ENCODE measurements at regions not wholly inside any gene's neighbourhood (a gene's known extent, or its start where the extent isn't known, plus 50 kb on each side); places are given as distances from the start of the nearest gene placed in this dataset.

DNA sequence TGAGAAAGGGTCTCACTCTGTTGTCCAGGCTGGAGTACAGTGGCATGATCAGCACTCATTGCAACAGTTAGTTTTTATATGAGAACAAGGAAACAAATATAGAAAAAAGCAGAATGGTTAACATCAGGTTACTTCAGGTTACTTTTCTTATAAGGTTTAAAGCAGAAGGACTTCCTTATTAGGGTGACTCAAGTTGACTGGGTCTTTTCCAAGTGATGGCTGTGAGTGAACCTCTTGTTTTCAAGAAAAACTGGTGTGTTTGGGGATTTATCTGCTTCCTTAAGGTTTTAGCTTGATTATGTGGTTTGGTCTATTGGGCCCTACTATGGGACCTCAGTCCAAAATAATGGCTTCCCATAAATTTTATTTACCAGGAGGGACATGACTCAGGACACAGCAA lies 99.2 kb downstream of the ARRDC3 start:
- no peak for DNase-seq

DNA sequence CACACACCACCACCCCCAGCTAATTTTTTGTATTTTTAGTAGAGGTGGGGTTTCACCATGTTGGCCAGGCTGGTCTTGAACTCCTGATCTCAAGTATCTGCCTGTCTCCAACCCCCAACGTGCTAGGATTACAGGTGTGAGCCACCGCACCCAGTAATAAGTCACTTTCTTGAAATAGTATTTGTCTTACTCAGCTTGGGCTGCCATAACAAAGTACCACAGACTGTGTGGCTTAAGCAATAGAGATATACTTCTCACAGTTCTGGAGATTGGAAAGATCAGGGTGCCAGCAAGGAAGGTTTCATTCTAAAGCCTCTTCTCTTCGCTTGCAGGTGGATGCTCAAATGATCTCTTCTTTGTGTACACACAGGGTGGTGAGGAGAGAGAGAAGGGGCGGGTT lies 99.8 kb downstream of the ARRDC3 start:
- no peak for DNase-seq

DNA sequence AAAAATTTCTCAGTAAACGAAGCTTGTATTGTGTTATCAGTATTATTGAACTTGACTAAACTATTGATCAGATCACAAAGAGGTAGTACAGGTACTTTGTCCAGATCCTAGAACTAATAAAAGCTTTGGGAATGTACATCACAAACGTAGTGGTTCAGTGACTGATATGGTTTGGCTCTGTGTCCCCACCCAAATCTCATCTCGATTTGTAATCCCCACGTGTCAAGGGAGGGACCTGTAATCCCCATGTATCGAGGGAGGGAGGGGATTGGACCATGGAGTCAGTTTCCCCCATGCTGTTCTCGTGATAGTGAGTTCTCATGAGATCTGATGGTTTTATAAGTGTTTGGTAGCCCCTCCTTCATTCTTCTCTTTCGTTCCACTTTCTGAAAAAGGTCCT lies 100.9 kb downstream of the ARRDC3 start:
- DNase-seq = no peak

DNA sequence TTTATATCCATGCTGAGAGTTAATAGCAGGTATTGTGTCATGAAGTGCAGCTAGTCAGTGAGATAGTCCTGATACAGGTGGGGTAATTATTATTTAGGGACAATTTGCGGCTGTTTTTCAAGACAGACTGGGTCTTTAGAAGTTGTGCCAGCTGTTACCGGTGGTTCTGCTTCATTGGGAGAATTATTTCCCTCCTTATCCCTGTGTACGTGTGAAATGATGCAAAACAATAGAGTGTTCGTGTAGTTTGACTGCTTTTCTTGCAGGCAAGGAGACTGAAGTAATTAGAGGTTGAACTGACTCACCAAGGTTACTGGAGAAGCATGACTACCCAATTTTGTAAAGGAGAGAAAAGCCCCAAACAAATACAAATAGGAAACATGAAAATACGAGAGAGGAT lies 101.7 kb downstream of the ARRDC3 start:
- DNase-seq = no peak

DNA sequence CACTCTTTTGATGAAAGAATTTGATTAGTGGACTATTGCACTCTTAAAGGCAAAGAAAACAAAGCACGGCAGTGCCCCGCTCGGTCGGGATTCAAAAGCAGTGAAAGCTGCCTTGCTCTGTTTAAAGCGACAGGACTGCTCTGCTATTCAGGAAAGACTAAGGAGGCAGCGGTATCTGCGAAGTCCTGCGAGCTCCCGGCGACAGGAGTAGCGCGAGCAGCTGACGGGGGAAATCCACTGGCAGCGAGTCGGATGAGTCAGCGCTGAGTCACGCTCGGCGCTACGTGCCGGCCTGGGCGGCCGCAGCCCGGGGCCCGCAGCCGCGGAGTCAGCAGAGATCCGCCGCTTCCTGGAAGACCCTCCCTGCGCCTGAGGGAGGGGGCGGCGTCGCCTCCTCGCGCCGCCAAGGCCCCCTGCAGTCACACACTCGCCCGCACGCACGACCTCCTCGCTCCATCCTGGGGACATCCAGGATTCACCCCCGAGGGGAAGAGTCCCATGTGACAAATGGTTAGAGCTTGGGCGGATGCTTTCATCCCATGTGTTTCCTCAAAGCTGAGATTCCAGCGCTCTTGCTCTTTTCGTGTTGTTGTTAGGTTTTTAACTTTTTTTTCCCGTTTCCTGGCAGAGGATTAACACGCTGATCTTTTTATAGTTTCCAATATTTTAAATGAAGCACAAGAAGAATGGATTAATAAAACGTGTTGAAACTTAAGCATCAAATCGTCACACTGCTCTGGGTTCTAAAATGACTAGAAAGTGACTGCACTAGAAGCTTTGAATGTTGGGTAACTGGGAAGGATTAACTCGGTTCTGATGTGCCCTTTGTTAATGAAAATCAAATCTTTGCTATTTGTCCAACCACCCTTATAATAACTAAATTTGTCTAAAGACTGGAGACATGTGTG lies 102.5 kb downstream of the ARRDC3 start:
- DNase-seq = peak; percentile 98

DNA sequence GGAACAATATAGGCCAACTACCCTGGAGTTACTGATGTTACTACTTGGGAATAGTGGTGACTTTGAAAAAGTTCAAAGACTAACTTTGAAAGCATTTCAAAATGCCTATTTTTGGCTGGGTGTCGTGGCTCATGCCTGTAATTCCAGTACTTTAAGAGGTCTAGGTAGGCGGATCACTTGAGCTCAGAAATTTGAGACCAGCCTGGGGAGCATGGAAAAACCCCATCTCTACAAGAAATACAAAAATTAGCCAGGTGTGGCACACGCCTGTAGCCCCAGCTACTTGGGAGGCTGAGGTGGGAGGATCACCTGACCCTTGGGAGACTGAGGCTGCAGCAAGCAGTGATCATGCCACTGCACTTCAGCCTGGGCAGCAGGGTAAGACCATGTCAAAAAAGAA lies 105.3 kb downstream of the ARRDC3 start:
- no peak for DNase-seq

DNA sequence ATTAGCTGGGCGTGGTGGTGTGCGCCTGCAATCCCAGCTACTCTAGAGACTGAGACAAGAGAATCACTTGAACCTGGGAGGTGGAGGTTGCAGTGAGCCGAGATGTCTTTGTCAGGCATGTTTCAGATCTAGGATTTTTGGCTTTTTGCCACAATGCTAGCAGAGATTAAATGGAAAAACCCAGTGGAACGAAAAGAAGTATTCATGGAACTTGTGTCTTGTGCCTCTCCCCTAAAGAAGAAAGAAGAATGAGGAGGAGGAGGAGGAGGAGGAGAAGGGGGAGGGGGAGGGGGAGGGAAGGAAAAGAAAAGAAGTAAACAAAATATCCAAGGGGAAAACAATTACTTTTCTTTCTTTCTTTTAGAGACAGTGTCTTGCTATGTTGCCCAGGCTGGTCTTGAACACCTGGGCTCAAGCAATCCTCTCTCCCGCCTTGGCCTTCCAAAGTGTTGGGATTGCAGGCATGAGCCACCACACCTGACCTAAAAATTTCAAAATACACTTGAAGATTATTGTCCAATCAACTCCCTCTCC lies 106.0 kb downstream of the ARRDC3 start:
- no peak for DNase-seq

DNA sequence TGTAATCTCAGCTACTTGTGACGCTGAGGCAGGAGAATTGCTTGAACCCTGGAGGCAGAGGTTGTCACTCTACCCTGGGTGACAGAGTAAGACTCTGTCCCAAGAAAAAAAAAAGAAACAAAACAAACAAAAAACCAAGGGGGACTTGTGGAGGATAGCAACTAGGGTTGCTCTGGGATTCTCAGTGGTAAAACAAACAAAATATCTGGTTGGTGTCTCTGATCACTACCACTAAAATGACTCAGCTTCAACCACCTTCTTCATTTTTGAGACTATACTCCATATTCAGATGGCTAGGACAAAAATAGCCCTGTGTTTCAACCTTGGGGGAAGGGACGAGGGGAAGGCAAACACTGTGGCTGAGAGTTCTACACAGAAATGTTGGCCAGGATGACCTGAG lies 110.3 kb downstream of the ARRDC3 start:
- DNase-seq = no peak

DNA sequence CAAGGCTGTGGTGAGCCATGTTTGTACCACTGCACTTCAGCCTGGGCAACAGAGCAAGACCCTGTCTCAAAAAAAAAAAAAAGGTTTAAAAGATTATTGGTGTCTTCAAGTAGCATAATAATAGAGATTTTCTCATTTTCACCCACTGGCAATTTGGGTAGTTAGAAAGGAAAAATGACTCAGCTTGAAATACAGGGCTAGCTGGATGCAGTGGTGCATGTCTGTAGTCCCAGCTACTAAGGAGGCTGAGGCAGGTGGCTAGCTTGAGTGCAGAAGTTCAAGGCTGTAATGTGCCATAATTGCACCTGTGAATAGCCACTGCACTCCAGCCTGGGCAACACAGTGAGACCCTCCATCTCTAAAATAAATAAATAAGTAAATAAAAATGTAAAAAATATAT lies 111.1 kb downstream of the ARRDC3 start:
- no peak for DNase-seq

DNA sequence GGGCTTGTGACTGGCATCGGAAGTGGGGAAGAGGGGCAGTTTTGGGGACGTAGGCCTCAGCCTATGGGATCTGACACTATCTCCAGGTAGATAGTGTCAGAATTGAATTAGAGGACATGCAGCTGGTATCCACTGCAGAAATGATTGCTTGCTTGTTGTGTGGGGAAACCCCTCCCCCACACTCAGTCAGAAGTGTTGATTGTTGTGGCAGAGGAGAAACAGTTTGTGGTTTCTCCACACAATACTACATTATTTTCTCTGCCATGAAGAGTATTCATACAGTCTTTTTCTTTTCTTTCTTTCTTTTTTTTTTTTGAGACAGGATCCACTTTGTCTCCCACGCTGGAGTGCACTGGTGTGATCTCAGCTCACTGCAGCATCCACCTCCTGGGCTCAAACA lies 113.9 kb downstream of the ARRDC3 start:
- no peak for DNase-seq

DNA sequence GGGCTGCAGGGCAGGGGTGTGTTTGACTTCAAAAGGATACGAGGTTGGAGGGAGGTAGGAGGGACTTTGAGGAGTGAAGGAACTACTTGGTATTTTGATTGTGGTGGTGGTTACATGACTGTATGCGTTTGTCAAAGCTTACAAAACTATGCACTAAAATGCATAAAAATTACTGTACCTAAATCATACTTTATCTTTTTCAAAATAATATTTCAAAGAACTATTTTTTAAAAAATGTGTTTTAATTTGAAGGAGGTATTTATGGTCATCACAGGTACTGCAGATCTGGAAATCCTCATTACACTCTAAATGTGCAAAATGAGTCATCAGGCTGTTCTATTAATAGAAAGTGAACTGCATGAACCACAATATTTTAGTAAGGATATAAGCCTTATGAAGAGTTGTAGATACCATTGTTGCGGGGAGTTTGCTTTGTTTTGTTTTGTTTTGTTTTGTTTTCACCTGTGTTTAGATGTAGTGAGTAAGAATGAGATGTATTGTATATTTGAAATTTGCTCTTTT lies 116.9 kb downstream of the ARRDC3 start:
- no peak for DNase-seq

DNA sequence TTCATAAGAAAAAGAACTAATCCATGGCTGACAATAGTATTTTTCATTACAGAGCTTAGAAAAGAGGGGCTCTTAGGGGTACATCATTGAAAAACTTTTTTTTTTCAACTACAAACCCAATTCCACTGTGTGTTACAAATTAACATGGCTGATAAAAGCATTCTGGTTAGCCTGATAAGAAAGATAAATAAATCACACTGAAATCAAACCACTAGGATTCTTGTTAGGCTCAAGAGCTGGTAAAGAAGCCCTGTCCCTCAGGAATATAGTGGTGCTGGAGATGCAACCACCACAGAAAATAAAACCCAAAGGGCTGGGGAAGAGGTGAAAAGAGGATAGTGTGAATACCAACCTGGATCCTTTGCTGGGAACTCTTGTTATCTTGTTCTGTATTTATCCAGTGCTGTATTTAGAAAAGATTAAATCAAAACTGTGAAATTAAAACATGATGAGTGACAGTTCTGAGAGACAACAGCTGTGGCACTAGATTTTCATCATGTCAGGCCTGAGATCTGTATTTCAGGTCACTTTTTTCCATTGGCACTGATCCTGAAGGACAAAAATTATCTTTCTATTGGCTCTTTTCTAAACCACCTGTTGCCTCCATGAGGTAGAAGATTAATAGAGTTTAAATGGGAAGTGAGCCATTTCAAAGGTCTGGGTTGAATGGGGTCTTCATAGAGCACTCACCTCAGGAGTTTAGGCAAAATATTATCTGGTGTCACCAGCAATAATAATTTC lies 118.6 kb downstream of the ARRDC3 start:
- DNase-seq = no peak

DNA sequence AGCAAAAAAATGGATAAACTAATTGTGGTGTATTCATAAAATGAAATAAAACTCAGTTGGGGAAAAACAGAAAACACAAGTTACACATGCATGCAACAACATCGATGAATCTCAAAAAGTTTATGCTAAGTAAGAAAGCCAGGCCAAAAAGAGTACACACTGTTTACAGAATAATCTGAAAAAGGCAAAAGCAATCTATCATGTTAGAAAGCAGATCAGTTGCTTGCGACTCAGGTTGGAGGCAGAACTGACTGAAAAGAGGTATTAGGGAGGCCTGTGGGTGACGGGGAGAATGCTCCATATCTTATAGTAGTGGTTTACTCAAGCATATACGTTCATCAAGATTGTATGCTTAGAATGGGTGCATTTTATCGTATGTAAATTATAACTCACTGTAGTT lies 119.2 kb downstream of the ARRDC3 start:
- no peak for DNase-seq

DNA sequence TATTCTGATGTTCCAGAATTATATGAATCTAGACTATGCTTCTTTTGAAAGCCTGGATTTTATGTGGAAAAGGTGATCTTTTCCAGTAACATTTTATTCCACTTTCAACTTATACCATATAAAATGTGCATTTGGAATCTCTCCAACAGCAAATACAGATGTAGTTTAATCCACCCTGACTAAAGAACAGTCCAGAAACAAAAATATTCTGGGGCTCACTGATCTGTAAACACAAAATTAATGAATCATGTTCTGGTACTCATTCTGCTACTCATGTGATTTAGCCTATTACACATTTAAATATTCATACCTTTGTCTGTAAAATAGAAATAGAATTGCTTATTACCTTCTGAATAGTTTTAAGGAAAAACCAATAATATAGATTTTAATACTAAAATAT lies 125.8 kb downstream of the ARRDC3 start:
- DNase-seq = no peak

DNA sequence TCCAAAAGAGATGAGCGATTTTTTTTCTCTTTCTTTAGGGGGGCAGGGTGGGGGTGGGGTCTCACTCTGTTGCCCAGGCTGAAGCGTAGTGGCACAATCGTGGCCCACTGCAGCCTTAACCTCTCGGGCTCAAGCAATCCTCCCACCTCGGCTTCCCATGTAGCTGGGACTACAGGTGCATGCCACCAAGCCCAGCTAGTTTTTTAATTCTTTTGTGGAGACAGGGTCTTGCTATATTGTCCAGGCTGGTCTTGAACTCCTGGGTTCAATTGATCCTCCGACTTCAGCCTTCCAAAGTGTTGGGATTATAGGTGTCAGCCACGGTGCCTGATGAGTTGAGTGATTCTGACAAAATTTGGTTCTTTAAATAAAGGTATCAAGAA lies 127.0 kb downstream of the ARRDC3 start:
- DNase-seq = no peak

DNA sequence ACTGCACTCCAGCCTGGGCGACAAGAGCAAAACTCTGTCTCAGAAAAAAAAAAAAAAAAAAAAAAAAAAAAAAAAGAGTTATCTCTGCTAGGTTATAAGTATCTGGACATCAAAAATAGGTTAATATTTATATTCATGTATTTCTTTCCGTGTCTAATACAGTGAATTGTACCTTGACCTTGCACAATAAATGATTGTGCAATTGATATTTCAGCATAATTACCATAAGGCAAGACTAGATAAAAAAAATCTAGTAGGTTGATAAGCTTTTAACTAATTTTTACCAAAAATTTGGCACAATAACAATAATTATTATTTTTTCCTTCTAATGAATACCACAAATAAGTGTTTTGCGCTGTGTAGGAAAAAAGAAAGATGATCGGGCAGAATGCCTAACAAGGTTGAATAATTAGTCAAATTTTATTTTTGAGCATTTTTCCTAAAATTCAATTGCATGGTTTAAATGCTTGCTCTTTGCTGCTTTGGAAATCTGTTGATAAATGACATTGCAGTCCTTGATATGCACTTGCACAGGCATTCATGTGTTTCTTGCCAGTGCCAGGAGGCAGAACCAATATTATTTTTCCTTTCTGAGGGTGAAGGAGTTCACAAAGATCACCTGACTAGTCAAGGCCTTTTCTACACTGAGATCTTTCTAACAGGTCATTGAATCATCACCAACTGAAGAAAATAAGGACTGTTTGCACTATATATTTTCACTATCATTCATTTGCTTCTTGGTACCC lies 127.5 kb downstream of the ARRDC3 start:
- no peak for DNase-seq

DNA sequence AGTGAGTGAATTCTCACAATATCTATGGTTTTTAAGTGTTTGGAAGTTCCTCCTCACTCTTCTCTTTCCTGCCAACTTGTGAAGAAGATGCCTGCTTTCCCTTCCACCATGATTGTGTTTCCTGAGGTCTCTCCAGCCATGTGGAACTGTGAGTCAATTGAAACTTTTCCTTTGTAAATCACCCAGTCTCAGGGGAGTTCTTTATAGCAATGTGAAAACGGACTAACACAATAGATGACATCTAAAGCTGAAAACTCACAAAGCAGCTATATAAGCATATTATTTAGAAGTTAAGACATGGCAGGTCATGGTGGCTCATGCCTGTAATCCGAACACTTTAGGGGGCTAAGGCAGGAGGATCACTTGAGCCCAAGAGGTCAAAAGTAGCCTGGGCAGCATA lies 130.2 kb downstream of the ARRDC3 start:
- no peak for DNase-seq

DNA sequence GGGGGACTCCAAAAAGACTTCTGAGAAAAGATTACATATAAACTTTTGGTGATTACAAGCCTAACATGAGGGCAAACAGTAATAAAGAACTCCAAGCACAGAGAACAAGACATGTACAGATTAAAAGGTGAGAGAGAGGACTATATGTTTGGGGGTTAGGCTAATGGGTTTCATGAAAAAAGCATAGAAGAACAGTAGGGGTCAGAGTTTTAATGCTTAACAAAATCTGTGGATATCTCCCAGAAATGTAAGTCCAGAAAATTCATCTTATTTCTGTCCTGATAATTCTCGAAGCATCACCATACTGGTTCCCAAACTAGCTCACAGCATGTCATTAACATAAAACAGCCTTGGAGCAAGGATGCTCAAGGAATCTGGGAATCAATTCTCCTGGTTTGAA lies 137.2 kb downstream of the ARRDC3 start:
- no peak for DNase-seq

DNA sequence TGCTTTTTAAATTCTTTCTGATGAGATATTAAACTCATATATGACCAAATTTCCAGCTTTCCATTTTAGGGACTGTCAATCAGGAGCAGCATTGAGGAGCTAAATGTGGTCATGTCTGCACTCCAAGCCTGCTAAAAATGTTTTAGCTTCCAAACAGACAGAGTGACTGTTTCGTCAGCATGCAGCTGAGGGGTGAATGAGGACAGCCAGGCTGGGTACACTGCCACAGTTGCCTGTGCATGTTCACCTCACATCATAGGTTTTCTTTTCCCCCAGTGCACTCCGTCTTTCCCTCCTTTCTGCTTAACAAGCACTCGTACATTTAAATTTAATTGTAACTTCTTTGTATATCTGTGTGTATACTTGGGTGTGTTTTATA lies 138.1 kb downstream of the ARRDC3 start:
- DNase-seq = no peak

DNA sequence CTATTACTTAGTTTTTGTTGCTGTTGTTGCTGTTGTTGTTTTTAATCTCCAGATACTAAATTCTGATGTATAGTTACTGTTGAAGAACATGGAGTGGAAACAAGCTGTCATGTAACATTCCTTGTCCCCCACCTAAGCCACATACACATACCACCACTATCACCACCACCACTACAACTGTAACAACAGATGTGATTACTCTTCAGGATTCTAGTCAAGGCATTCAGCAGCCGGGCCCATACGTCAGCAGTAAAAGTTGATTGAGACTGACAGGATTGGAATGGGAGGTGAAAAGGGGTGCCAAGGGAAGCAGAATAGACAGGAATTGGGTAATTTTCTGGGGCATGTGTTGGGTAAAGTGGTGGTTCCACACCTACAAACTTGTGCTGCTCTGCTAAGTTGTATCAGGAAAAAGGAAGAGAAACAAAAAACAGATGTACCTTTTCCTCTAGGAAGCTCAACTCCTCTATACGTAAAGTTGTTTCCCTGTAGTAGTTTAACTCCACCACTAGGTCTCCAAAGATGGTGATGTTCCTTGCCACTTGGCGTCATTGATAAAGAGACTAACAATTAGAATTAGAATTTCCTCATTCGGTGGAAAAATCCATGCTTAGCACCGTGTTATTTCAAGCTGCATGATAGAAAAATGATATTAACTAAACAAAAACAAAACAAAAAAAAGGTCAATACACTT lies 138.6 kb downstream of the ARRDC3 start:
- DNase-seq = no peak

DNA sequence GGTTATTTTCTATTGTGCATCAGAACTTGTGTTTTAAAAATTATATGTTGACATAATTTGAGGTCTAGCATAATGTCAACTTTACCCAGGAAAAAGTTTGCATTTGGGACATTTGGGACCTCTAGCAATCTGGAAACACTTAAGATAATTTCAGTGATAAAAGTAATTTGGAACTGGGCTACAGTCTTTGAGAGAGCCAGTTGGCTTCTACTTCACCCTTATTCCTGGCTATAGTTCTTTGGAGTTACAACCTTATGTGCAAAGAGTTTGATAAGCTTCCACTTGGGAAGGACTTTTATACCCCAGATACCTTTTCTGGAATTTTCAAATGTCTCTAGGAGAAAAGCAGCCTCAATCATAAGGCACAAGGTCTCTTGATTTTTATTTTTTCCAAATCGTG lies 139.3 kb downstream of the ARRDC3 start:
- no peak for DNase-seq

DNA sequence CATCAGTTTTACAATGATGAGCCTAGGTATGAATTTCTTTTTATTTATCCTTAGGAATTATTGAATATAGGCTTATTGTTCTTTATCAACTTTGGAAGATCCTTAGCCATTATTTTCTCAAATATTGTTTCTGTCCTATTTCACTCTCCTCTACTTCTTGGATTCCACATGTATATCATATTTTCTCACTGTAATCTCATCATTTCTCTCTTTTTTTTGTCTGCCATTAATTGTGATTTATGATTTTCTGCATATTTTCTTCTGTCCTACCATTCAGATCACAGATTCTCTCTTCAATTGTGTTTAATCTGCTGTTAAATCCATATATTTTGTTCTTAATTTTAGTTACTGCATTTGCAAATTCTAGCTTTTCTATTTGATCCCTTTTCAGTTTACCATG lies 139.8 kb downstream of the ARRDC3 start:
- no peak for DNase-seq

Measured in hindlimb muscle (tissue), 1 donor.